AG04449 (cell line): ENCODE measurements at regions not wholly inside any gene's neighbourhood (a gene's known extent, or its start where the extent isn't known, plus 50 kb on each side); places are given as distances from the start of the nearest gene placed in this dataset.

ENCODE experiments used
- CTCF ChIA-PET: fragments of 350-600 bp; formaldehyde crosslinking; extraction: SDS; loops from one replicate; lab custom pipeline; 2021; ENCODE audit warnings: antibody characterized with exemption; lab: Yijun Ruan, JAX
- POLR2A ChIA-PET: fragments of 400-600, 350-600 bp; formaldehyde crosslinking; extraction: SDS; loops from one replicate; lab custom pipeline; 2020; ENCODE audit warnings: antibody characterized with exemption, inconsistent platforms; lab: Yijun Ruan, JAX
- DNase-seq: peaks from one replicate; pipeline ENCODE4 v3.0.0-alpha.2; 2010; ENCODE audit warnings: low read depth, low spot score
- H3K4me3 ChIP-seq: 2 replicates; pipeline ENCODE4 v1.5.1; 2011; ENCODE audit warnings: low read depth, mild to moderate bottlenecking, control low read depth, low read length
- CTCF ChIP-seq: IDR thresholded peaks from one replicate; pipeline ENCODE4 v1.5.1; 2011; ENCODE audit warnings: mild to moderate bottlenecking, moderate library complexity, low read length, control low read depth, inconsistent platforms; ENCODE audit not compliant: insufficient read depth; ENCODE audit errors: missing control alignments

- H3K4me3 ChIP-seq = no peak overlapping the region
- no peak for DNase-seq
- TF ChIP-seq CTCF = no peak
- ChIA-PET POLR2A (no interaction called here), CTCF (no interaction called here)
Measured at GRCh38 chr1:233782937-233783586, 121.4 kb upstream of the SLC35F3 start.

- no peak for TF ChIP-seq CTCF
- no peak overlapping the region for H3K4me3 ChIP-seq
- ChIA-PET POLR2A (no interaction called here), CTCF (no interaction called here)
- DNase-seq = no peak
Measured at GRCh38 chr1:233787599-233787998, 116.9 kb upstream of the SLC35F3 start.

- ChIA-PET POLR2A (no interaction called here), CTCF (no interaction called here)
- DNase-seq = no peak
- no peak overlapping the region for H3K4me3 ChIP-seq
- no peak for TF ChIP-seq CTCF
Measured at GRCh38 chr1:233788687-233789086, 115.8 kb upstream of the SLC35F3 start.

- DNase-seq = no peak
- ChIA-PET POLR2A (no interaction called here), CTCF (no interaction called here)
- no peak for TF ChIP-seq CTCF
- no peak overlapping the region for H3K4me3 ChIP-seq
Measured at GRCh38 chr1:233790121-233790520, 114.4 kb upstream of the SLC35F3 start.

GRCh38 chr1:233790662-233791371, 113.7 kb upstream of the SLC35F3 start:
- POLR2A ChIA-PET = no interaction called here
- no peak overlapping the region for H3K4me3 ChIP-seq
- CTCF ChIA-PET = interaction anchor here (1.0 to 3.6 kb wide), 3 partner anchors 350 to 486 kb away, joined by 3 to 17 read pairs (median 3); no protein-coding TSS in a partner anchor
- TF ChIP-seq CTCF = peak; percentile 85
- DNase-seq = peak; percentile 7

GRCh38 chr1:233791372-233791703, 113.1 kb upstream of the SLC35F3 start:
- ChIA-PET POLR2A (no interaction called here), CTCF (interaction anchor here (1.0 to 3.6 kb wide), 3 partner anchors 351 to 486 kb away, joined by 3 to 17 read pairs (median 3); no protein-coding TSS in a partner anchor)
- no peak overlapping the region for H3K4me3 ChIP-seq
- TF ChIP-seq CTCF = no peak
- no peak for DNase-seq
